ENCODE measurements at regions not wholly inside any gene's neighbourhood (a gene's known extent, or its start where the extent isn't known, plus 50 kb on each side); places are given as distances from the start of the nearest gene placed in this dataset.

DNA sequence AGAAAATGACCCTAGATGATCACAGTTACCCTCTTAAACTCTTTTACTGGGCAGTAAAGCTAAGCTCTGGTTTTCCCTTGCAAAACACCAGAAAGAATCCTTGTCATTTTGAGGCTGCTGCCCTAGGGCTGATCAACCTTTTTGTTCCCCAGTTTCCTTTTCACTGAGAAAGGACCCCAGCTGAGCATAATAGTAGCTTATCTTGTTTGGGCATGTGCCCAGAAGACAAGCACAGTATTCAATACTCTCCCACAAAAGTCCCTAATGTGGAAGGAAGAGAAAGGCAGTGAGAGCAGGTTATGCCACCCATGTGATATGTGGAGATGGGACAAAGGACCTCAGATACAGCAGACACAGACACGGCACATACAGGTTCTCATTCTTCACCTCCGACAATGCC lies 332.6 kb upstream of the TMPO start:
- H3K4me2 ChIP-seq (ENCODE audit: low read length): no peak overlapping the region
- no peak overlapping the region for H4K5ac ChIP-seq (ENCODE audit: low read length)
- H3K79me1 ChIP-seq (ENCODE audit: low read length): no peaks in the 10 kb centered on the region
- H3K23ac ChIP-seq (ENCODE audit: low read length): no peak overlapping the region
- no peak overlapping the region for H2BK15ac ChIP-seq (replicated peaks; ENCODE audit: low read depth)
- H3K56ac ChIP-seq (ENCODE audit: low read length): no peak overlapping the region
- H2BK120ac ChIP-seq (ENCODE audit: low read depth, low read length): no peak overlapping the region
- no peaks in the 10 kb centered on the region for H3K27me3 ChIP-seq (ENCODE audit: insufficient read depth, low read length, poor library complexity)
- H3K4me1 ChIP-seq (ENCODE audit: control insufficient read depth, low read depth, low read length): no peaks in the 10 kb centered on the region
- H3K4me3 ChIP-seq (ENCODE audit: low read length): no peak overlapping the region
- H3K18ac ChIP-seq (ENCODE audit: low read length): no peak overlapping the region
- no peak overlapping the region for H3K4ac ChIP-seq (ENCODE audit: low read depth, low read length)
- DNase-seq: no peak
- no peak overlapping the region for H2BK5ac ChIP-seq (ENCODE audit: low read length)
- no peak overlapping the region for H3K9ac ChIP-seq (ENCODE audit: low read length)
- no peaks in the 10 kb centered on the region for H3K36me3 ChIP-seq (ENCODE audit: control insufficient read depth, insufficient read depth, low read length)
- no peak overlapping the region for H4K8ac ChIP-seq (ENCODE audit: low read depth, low read length)
- H3K79me2 ChIP-seq (ENCODE audit: control insufficient read depth, insufficient read depth, low read length): no peaks in the 10 kb centered on the region
- no CpG with 5 or more reads among the region's 2 CpGs for WGBS (ENCODE audit: extremely low coverage, insufficient coverage, low lambda C conversion rate)
- H3K27ac ChIP-seq (ENCODE audit: low read depth, low read length): no peak overlapping the region
- H2AK5ac ChIP-seq (ENCODE audit: low read length): no peak overlapping the region

DNA sequence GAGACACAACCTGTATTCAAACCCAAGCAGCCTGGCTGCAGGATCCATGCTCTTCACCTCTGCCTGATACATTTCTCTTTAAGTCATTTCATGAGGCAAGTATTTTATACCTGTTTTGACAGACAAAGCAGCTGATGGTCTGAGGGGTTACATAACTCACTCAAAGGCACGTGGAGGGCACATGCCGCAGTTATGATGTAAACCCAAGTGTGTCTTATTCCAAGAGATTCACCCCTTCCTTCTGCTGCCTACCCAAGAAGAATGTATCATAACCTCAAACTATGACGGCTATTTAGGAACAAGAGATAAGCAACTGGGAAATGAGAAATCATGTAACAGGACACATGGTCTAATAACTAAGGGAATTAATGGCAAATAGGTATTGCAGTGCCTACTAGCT lies 329.8 kb upstream of the TMPO start:
- no peak overlapping the region for H2BK120ac ChIP-seq (ENCODE audit: low read depth, low read length)
- H3K18ac ChIP-seq (ENCODE audit: low read length): no peak overlapping the region
- no peak overlapping the region for H3K4me3 ChIP-seq (ENCODE audit: low read length)
- H3K4ac ChIP-seq (ENCODE audit: low read depth, low read length): no peak overlapping the region
- no peaks in the 10 kb centered on the region for H3K36me3 ChIP-seq (ENCODE audit: control insufficient read depth, insufficient read depth, low read length)
- no peak overlapping the region for H4K5ac ChIP-seq (ENCODE audit: low read length)
- no peak overlapping the region for H2BK5ac ChIP-seq (ENCODE audit: low read length)
- no CpG with 5 or more reads among the region's 3 CpGs for WGBS (ENCODE audit: extremely low coverage, insufficient coverage, low lambda C conversion rate)
- no peaks in the 10 kb centered on the region for H3K79me1 ChIP-seq (ENCODE audit: low read length)
- no peaks in the 10 kb centered on the region for H3K79me2 ChIP-seq (ENCODE audit: control insufficient read depth, insufficient read depth, low read length)
- H3K4me1 ChIP-seq (ENCODE audit: control insufficient read depth, low read depth, low read length): no peaks in the 10 kb centered on the region
- H2BK15ac ChIP-seq (replicated peaks; ENCODE audit: low read depth): no peak overlapping the region
- H4K8ac ChIP-seq (ENCODE audit: low read depth, low read length): no peak overlapping the region
- no peak overlapping the region for H3K56ac ChIP-seq (ENCODE audit: low read length)
- H2AK5ac ChIP-seq (ENCODE audit: low read length): no peak overlapping the region
- no peak overlapping the region for H3K9ac ChIP-seq (ENCODE audit: low read length)
- H3K4me2 ChIP-seq (ENCODE audit: low read length): no peak overlapping the region
- no peak overlapping the region for H3K27ac ChIP-seq (ENCODE audit: low read depth, low read length)
- H3K23ac ChIP-seq (ENCODE audit: low read length): no peak overlapping the region
- H3K27me3 ChIP-seq (ENCODE audit: insufficient read depth, low read length, poor library complexity): no peaks in the 10 kb centered on the region
- DNase-seq: no peak

DNA sequence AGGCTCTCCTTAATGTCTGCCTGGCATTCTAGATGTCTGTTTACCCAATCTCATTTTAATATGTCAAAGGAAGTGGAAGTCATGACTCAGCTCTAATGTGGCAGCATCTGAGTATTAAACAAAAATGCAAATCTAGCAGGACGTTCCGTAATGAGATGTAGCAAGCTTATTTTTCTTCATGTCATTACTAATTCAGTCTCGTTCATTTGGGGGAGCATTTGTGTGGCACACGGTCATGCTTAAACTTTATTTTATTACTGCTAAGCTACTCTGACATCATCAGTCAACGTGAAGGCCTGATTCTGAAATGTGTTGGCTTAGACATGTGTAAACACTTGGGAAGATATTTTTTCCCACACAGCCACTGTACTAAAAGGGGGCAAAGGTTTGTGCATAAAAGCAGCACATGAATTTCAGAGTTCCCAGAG lies 326.7 kb upstream of the TMPO start:
- no peaks in the 10 kb centered on the region for H3K27me3 ChIP-seq (ENCODE audit: insufficient read depth, low read length, poor library complexity)
- no peak overlapping the region for H3K4me2 ChIP-seq (ENCODE audit: low read length)
- H3K79me1 ChIP-seq (ENCODE audit: low read length): no peaks in the 10 kb centered on the region
- no CpG with 5 or more reads among the region's 5 CpGs for WGBS (ENCODE audit: extremely low coverage, insufficient coverage, low lambda C conversion rate)
- no peak overlapping the region for H3K4ac ChIP-seq (ENCODE audit: low read depth, low read length)
- H3K79me2 ChIP-seq (ENCODE audit: control insufficient read depth, insufficient read depth, low read length): no peaks in the 10 kb centered on the region
- H3K18ac ChIP-seq (ENCODE audit: low read length): peak overlapping the region; percentile 61
- no peak overlapping the region for H3K4me3 ChIP-seq (ENCODE audit: low read length)
- no peak for DNase-seq
- no peak overlapping the region for H4K8ac ChIP-seq (ENCODE audit: low read depth, low read length)
- H3K23ac ChIP-seq (ENCODE audit: low read length): no peak overlapping the region
- no peaks in the 10 kb centered on the region for H3K4me1 ChIP-seq (ENCODE audit: control insufficient read depth, low read depth, low read length)
- H2BK120ac ChIP-seq (ENCODE audit: low read depth, low read length): no peak overlapping the region
- no peak overlapping the region for H3K9ac ChIP-seq (ENCODE audit: low read length)
- no peak overlapping the region for H2BK5ac ChIP-seq (ENCODE audit: low read length)
- no peak overlapping the region for H2BK15ac ChIP-seq (replicated peaks; ENCODE audit: low read depth)
- H4K5ac ChIP-seq (ENCODE audit: low read length): no peak overlapping the region
- H3K27ac ChIP-seq (ENCODE audit: low read depth, low read length): no peak overlapping the region
- H2AK5ac ChIP-seq (ENCODE audit: low read length): no peak overlapping the region
- no peaks in the 10 kb centered on the region for H3K36me3 ChIP-seq (ENCODE audit: control insufficient read depth, insufficient read depth, low read length)
- H3K56ac ChIP-seq (ENCODE audit: low read length): no peak overlapping the region

DNA sequence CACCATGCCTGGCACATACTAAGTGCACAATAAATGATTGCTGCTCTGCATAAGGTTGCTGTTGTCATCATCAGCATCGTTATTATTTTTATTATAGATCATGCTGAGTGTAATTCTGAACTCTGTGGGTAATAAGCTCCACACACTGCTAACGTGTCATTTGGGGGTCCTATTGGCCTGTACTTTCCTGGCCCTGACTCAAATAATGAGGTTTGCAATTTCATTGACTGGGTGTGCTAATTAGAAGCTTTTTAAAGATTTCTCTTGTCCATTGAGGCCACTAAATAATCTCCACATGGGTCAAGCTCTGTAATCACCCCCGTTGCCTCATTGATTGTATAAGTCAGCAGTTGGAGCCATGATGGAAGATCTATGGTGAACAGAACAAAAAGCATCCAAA lies 320.8 kb upstream of the TMPO start:
- DNase-seq: no peak
- H3K4ac ChIP-seq (ENCODE audit: low read depth, low read length): no peak overlapping the region
- H2BK120ac ChIP-seq (ENCODE audit: low read depth, low read length): no peak overlapping the region
- no peak overlapping the region for H2AK5ac ChIP-seq (ENCODE audit: low read length)
- H2BK15ac ChIP-seq (replicated peaks; ENCODE audit: low read depth): no peak overlapping the region
- no peak overlapping the region for H3K27ac ChIP-seq (ENCODE audit: low read depth, low read length)
- H3K79me2 ChIP-seq (ENCODE audit: control insufficient read depth, insufficient read depth, low read length): no peaks in the 10 kb centered on the region
- no peak overlapping the region for H4K5ac ChIP-seq (ENCODE audit: low read length)
- H3K23ac ChIP-seq (ENCODE audit: low read length): no peak overlapping the region
- H3K4me3 ChIP-seq (ENCODE audit: low read length): no peak overlapping the region
- H3K4me1 ChIP-seq (ENCODE audit: control insufficient read depth, low read depth, low read length): peaks cover 2% of the 10 kb centered on the region
- H3K56ac ChIP-seq (ENCODE audit: low read length): no peak overlapping the region
- no peak overlapping the region for H3K4me2 ChIP-seq (ENCODE audit: low read length)
- no CpG with 5 or more reads among the region's 3 CpGs for WGBS (ENCODE audit: extremely low coverage, insufficient coverage, low lambda C conversion rate)
- H3K36me3 ChIP-seq (ENCODE audit: control insufficient read depth, insufficient read depth, low read length): no peaks in the 10 kb centered on the region
- no peak overlapping the region for H3K18ac ChIP-seq (ENCODE audit: low read length)
- H3K79me1 ChIP-seq (ENCODE audit: low read length): no peaks in the 10 kb centered on the region
- H3K9ac ChIP-seq (ENCODE audit: low read length): no peak overlapping the region
- no peak overlapping the region for H4K8ac ChIP-seq (ENCODE audit: low read depth, low read length)
- H2BK5ac ChIP-seq (ENCODE audit: low read length): no peak overlapping the region
- no peaks in the 10 kb centered on the region for H3K27me3 ChIP-seq (ENCODE audit: insufficient read depth, low read length, poor library complexity)

DNA sequence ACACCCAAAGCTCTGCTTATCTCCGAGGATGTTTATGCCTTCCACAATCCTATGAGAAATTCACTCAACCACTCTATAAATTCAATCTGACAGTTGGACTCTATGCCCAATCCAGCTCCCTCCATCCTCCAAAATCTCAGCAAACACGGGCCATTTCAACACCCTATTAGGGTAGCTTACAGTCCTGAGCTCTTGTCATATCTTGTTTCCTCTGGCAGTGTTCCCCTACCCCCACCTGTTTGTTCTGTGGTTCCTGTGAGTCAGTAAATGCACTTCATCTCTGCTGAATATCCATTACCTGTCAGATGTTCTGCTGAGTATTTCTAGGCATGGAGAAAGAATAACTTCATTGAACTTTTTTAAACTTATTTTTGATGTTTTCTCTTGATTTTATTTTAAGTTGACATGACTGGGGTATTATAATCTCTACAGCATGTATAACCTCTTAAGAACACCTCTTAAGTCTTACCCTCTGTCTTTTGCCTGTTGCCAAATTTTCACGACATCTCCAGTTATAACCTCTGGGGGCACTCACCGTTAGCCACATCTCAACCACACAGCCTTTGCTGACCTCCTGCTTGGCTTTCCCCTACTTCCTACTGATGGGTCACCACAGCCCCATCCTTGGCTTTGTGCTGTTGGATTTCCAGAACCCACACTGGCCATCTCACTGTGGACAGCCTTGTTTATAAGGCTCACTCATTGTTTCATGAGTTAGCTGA lies 317.0 kb upstream of the TMPO start:
- WGBS (ENCODE audit: extremely low coverage, insufficient coverage, low lambda C conversion rate): no CpG with 5 or more reads among the region's 4 CpGs
- no peaks in the 10 kb centered on the region for H3K79me1 ChIP-seq (ENCODE audit: low read length)
- no peak overlapping the region for H3K27ac ChIP-seq (ENCODE audit: low read depth, low read length)
- H3K9ac ChIP-seq (ENCODE audit: low read length): no peak overlapping the region
- no peak overlapping the region for H2BK5ac ChIP-seq (ENCODE audit: low read length)
- no peaks in the 10 kb centered on the region for H3K36me3 ChIP-seq (ENCODE audit: control insufficient read depth, insufficient read depth, low read length)
- peaks cover 2% of the 10 kb centered on the region for H3K4me1 ChIP-seq (ENCODE audit: control insufficient read depth, low read depth, low read length)
- no peak overlapping the region for H3K4me2 ChIP-seq (ENCODE audit: low read length)
- H3K4me3 ChIP-seq (ENCODE audit: low read length): no peak overlapping the region
- no peak overlapping the region for H2BK120ac ChIP-seq (ENCODE audit: low read depth, low read length)
- H3K4ac ChIP-seq (ENCODE audit: low read depth, low read length): no peak overlapping the region
- H2BK15ac ChIP-seq (replicated peaks; ENCODE audit: low read depth): no peak overlapping the region
- no peak overlapping the region for H4K5ac ChIP-seq (ENCODE audit: low read length)
- no peaks in the 10 kb centered on the region for H3K27me3 ChIP-seq (ENCODE audit: insufficient read depth, low read length, poor library complexity)
- H3K56ac ChIP-seq (ENCODE audit: low read length): no peak overlapping the region
- H3K23ac ChIP-seq (ENCODE audit: low read length): no peak overlapping the region
- no peak overlapping the region for H3K18ac ChIP-seq (ENCODE audit: low read length)
- no peaks in the 10 kb centered on the region for H3K79me2 ChIP-seq (ENCODE audit: control insufficient read depth, insufficient read depth, low read length)
- peak; percentile 32 for DNase-seq
- H4K8ac ChIP-seq (ENCODE audit: low read depth, low read length): no peak overlapping the region
- H2AK5ac ChIP-seq (ENCODE audit: low read length): no peak overlapping the region

DNA sequence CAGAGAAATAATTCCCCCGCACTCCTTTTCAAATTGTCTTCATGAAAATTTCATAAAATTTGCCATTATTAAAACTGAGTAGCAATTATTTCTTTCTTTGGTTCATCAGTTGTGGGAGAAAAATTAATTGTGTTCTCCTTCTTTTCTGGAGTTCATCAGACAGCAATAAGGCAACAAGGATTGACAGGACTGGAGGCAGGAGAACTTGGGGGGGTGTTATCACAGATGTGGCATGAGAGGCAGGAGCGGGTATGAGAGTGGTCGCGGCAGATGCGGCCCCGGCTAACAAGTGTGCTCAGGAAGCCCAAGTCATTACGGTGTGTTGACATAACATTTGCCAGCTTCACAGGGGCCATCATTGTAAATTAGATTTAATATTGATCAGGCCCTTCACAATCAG lies 306.6 kb upstream of the TMPO start:
- no peak overlapping the region for H3K23ac ChIP-seq (ENCODE audit: low read length)
- H3K27ac ChIP-seq (ENCODE audit: low read depth, low read length): no peak overlapping the region
- H3K4me2 ChIP-seq (ENCODE audit: low read length): no peak overlapping the region
- no peak overlapping the region for H3K4me3 ChIP-seq (ENCODE audit: low read length)
- H4K8ac ChIP-seq (ENCODE audit: low read depth, low read length): no peak overlapping the region
- H2AK5ac ChIP-seq (ENCODE audit: low read length): no peak overlapping the region
- no peaks in the 10 kb centered on the region for H3K79me1 ChIP-seq (ENCODE audit: low read length)
- peak overlapping the region; percentile 9 for H3K56ac ChIP-seq (ENCODE audit: low read length)
- DNase-seq: no peak
- H3K36me3 ChIP-seq (ENCODE audit: control insufficient read depth, insufficient read depth, low read length): no peaks in the 10 kb centered on the region
- H3K27me3 ChIP-seq (ENCODE audit: insufficient read depth, low read length, poor library complexity): no peaks in the 10 kb centered on the region
- no CpG with 5 or more reads among the region's 7 CpGs for WGBS (ENCODE audit: extremely low coverage, insufficient coverage, low lambda C conversion rate)
- no peak overlapping the region for H2BK5ac ChIP-seq (ENCODE audit: low read length)
- H2BK15ac ChIP-seq (replicated peaks; ENCODE audit: low read depth): no peak overlapping the region
- H3K9ac ChIP-seq (ENCODE audit: low read length): no peak overlapping the region
- H3K18ac ChIP-seq (ENCODE audit: low read length): no peak overlapping the region
- no peak overlapping the region for H3K4ac ChIP-seq (ENCODE audit: low read depth, low read length)
- H3K4me1 ChIP-seq (ENCODE audit: control insufficient read depth, low read depth, low read length): peaks cover 5% of the 10 kb centered on the region
- H3K79me2 ChIP-seq (ENCODE audit: control insufficient read depth, insufficient read depth, low read length): no peaks in the 10 kb centered on the region
- no peak overlapping the region for H2BK120ac ChIP-seq (ENCODE audit: low read depth, low read length)
- no peak overlapping the region for H4K5ac ChIP-seq (ENCODE audit: low read length)

All from mesendoderm (in vitro differentiated cells).